NCI-H2196 (cell line): ENCODE measurements at regions not wholly inside any gene's neighbourhood (a gene's known extent, or its start where the extent isn't known, plus 50 kb on each side); places are given as distances from the start of the nearest gene placed in this dataset.
"Not testable (repeated sequence)": the region's sequence is repeated elsewhere in the genome, so short reads cannot be mapped to it uniquely, and the experiment has no call there.

Experiments
- DNase-seq: peaks from one replicate; lab custom pipeline; 2025; ENCODE audit not compliant: unreplicated experiment; lab: John Stamatoyannopoulos, UW

DNA sequence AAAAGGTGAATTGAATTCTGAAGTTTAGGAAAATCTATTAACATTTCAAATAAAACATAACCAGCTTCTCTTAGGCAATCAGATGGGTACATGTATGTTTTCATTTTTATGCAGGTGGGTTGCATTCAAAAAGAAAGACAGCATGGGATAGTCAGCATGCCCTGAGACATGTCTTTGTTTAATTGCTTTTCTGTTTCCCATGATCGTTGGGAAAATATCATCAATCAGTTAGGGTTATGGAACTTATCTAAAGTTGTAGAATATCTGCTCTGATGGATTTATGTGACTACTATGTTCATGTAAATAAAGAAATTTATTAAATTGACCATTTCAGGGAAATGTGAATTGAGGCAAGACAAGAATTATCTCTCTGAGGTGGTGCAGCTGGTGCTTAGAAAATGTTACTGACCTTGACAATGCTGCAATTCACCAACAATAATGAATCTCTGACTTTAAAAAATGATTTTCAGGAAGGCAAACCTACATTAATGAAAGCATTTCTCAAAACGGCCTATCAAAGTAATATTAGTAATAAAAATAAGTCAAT, 112.7 kb downstream of the RFPL4B start:
- DNase-seq = no peak

- DNase-seq = no peak
Measured at GRCh38 chr6:112464901-112465665, 118.0 kb downstream of the RFPL4B start.

DNA sequence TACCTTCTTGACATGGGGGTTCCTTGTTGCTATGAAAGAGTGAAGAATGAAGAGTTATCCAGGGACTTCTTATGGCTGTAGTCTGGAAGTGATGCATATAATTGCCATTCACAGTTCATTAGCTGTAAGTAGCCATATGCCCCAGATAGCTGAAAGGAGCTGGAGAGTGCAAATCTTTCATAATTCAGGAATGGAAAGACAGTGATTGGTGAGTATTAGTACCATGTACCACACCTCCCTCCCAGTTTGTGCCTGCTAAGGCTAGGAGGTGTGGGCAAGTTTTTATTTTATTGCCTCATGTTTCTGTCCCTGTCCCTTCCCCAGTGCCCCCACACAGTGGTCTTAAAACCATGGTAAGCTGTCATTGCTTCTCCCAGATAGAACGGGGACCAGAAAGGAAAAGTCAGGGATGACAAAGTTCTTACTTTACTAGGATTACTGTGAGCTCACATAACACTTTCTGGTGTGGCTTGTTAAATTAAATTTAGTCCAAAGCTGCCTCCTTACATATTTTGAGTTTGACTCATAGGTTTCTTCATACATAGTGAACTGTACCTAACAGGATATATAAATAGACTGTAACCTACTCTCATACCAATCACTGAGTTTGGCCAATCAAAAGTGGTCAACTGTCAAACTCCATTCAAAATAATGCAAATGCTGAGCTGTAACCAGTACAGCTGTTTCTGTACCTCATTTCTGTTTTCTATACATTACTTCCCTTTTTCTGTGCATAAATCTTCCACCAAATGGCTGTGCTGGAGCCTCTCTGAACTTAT, 119.4 kb downstream of the RFPL4B start:
- no peak for DNase-seq

- DNase-seq = no peak
Measured at GRCh38 chr6:112468359-112468758, 121.2 kb downstream of the RFPL4B start.

- DNase-seq = no peak
Measured at GRCh38 chr6:112469306-112469705, 122.2 kb downstream of the RFPL4B start.

DNA sequence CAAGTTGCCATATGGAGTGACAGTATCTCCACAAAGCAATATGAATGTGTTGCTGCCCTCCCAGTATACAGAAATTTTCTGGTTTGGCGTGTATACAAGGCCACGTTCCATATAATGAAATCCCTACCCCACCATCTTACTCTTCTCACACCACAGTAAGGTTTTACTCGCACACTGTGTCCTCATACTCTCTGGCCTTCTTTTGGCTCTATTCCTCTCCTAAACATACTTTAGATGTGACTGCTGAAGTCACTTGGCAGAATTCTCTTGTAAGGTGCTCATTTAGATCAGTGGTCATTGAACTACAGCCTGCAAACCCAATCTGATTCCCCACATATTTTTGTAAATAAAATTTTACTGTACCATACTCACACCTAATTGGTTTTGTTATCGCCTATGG, 123.2 kb downstream of the RFPL4B start:
- no peak for DNase-seq

DNA sequence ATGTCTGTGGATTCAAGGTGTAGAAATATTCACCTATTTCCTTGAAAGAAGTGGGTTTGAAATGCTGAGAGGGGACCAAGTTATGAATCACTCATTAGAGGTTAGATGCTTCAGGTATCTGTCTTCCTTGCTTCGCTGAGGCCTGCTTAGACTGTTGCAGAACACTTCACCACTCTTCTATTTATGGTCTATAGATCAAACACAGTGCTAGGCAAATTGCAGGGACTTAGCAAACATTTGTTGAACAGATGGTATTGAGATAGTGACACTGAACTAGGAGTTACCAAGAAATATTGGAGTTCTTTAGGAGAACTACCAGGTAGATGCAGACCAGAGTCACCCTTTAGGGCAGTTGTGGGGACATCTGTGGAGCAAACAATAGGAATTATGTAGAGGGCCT, 123.8 kb downstream of the RFPL4B start:
- no peak for DNase-seq

- no peak for DNase-seq
Measured at GRCh38 chr6:112475083-112475482, 128.0 kb downstream of the RFPL4B start.

GRCh38 chr6:112477125-112477524, 130.0 kb downstream of the RFPL4B start:
- DNase-seq = no peak

DNA sequence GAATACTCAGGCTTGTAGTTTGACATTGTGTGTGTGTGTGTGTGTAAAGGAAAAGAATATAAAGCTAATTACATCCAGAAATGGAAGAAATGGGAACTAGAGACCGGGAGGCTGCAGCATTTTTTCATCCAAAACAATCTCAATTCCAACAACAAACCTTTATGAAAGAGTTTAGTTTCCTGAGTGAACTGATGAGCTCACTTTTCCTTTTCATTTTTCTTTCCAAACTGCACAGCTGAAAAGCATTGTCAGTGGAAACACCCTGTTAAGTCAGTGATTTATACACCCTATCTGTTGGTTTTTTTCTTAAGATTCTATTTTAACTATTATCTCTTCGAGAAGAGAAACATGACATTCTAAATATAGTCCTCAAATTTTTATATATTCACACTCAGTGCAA, 130.9 kb downstream of the RFPL4B start:
- DNase-seq = no peak

DNA sequence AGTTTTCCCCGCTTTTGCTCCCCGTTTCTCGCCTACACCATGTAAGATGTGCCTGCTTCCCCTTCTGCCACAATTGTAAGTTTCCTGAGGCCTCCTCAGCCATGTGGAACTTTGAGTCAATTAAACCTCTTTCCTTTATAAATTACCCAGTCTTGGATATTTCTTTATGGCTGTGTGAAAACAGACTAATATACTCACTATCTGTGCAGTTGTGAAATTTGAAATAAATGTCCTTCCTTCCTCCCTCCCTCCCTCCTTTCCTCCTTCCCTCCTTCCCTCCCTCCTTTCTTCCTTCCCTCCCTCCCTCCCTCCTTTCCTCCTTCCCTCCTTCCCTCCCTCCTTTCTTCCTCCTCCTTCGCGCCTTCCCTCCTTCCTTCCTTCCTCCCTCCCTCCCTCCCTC, 132.8 kb downstream of the RFPL4B start:
- DNase-seq = not testable (repeated sequence)

DNA sequence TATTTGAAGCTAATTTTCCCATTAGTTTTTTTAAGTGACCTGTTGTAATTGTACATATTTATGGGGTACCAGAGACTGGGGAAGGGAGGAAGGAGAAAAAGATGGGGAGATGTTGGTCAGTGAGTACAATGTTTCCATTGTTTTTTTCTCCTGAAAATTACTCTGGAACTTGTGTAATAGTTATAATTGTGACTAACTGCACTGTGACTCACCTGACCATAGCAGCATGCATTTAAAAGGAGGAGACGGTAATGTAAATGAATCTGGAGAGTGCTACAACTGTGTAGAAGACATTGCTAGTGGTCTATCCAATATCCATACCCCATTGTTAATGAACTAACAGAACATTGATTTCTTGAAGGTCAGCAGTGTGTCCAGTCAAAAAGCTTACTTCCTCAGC, 133.4 kb downstream of the RFPL4B start:
- no peak for DNase-seq

GRCh38 chr6:112481211-112481610, 134.1 kb downstream of the RFPL4B start:
- no peak for DNase-seq

DNA sequence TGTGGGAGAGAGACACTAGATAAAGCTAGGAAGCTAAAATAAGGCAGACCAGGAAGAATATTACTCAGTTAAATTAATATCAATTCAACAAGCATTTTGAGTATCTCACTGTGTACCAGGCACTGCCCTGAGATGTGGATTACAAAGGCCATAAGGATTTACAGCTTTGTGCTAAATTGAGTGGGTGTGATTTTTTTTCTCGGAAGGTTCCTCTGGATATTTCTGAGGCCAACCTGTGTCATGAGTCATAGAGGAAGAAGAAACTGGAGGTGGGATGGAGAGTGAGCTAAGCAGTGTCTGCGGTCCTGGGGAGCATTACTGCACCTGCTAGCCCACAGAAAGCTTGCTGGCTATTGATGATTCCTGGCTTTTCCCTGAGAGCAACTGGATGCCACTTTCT, 135.2 kb downstream of the RFPL4B start:
- no peak for DNase-seq

GRCh38 chr6:112485120-112485826, 138.1 kb downstream of the RFPL4B start:
- DNase-seq = no peak

GRCh38 chr6:112485827-112486212, 138.7 kb downstream of the RFPL4B start:
- DNase-seq = no peak

GRCh38 chr6:112486454-112486853, 139.3 kb downstream of the RFPL4B start:
- DNase-seq = no peak

DNA sequence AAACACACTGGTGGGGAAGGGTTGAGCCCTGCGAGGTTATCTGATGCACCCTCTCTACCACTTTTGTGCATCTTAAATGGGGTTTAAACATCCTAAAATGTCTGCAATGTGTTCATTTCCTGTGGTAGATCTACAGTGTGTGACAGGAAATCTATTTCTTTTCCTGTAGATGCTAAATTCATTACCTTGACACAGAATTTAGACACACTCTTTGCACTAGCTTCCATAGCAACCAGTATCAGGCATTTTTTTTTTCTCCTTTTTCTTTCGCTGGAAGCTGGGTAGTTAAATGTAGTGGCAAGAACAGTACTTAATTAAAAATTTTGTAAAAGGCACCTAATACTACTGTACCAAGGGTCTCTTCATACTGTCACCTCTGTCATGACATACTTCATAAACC, 141.1 kb downstream of the RFPL4B start:
- no peak for DNase-seq

DNA sequence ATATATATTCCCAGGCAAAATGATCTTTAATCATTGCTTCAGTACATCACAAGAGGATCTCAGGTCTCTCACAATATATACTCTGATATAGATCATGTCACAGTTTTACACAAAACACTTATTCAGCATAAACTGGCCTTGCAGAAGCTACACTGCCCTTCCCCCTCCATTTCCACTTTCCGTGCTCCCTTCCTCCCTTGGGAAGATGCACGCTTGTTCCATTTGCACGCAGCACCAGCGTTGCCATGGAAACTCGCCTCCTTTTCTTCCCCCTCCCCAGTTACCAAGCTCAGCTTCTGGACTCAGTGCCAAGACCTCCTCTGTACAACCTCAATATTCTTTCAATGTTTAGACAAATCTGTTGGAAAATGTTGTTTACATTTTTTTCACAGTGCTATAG, 154.6 kb downstream of the RFPL4B start:
- no peak for DNase-seq

DNA sequence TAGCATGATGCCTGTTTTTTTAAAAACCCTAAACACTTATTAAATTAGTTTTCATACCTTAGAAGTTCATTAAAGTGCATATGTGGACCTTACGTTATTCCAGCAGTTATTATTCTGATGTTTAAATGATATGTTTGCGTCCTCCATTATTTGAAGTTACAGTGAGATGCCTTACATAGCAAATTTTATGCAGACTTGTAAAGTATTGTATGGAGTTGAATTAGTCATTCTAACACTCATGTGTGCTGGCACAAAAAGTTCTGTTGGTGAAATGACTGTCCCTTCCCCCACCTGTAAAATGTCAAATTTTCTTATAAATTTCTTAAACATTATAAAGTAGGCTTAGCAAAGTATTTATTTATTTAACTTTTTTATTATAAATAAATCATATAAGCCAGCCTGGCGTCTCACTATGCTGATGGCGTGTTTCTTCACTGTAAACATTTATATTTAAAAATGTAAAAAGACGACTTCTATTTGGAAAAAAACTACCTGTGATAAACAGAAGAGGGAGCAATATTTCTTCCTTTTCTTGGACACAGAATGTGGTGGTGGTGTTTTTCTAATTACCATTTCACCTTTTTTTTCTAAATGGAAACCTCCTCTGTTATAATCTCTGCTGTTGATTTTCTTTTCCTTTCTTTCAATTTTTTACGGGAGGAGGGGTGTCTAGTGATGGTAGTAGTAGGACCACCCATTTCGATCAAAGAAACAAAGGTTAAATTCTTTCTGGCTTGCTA, 155.4 kb downstream of the RFPL4B start:
- no peak for DNase-seq

DNA sequence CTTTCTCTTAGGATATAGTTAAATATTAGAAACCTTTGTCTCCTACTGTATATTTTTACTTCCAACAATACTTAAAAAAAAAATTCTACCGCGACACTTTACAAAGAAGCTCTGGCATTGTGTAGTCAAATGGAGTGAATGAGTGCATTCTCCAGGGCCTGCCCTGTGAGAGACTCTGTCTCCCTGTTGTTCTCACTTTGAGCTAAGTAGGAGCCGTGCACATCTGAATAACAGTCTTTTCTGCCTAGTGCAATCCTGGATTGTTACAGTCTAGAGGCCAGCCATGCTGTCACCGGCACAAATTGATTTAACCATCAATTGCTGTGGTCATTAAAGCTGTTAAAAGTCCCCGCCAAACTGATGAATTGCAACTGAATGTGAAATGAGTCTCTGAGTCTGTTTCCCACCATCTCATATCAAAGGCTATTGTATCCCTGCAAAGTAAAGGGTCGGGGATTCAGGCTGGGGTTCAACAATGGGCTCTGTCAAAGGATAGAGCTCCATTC, 156.0 kb downstream of the RFPL4B start:
- DNase-seq = no peak
